Mesothelial cell of epicardium (in vitro differentiated cells): ENCODE measurements at regions not wholly inside any gene's neighbourhood (a gene's known extent, or its start where the extent isn't known, plus 50 kb on each side); places are given as distances from the start of the nearest gene placed in this dataset.

ENCODE experiments used
- DNase-seq, 2 experiments: peaks; one replicate each; pipeline ENCODE4 v3.0.0; 2021; ENCODE audit warnings: low spot score in 2 of 2; ENCODE audit not compliant: unreplicated experiment in 2 of 2
- H3K27ac Mint-ChIP-seq: 2 replicates; pipeline ENCODE4 v1.8.0; 2021; ENCODE audit warnings: mixed read lengths
- H3K27me3 Mint-ChIP-seq: 2 replicates; pipeline ENCODE4 v1.8.0; 2021; ENCODE audit warnings: low read depth, mixed read lengths
- H3K36me3 Mint-ChIP-seq: 2 replicates; pipeline ENCODE4 v1.8.0; 2021; ENCODE audit warnings: mixed read lengths
- H3K4me1 Mint-ChIP-seq: 2 replicates; pipeline ENCODE4 v1.8.0; 2021; ENCODE audit warnings: mixed read lengths
- H3K4me3 Mint-ChIP-seq: 2 replicates; pipeline ENCODE4 v1.8.0; 2021; ENCODE audit warnings: mild to moderate bottlenecking, moderate library complexity, mixed read lengths
- H3K9me3 Mint-ChIP-seq: 2 replicates; pipeline ENCODE4 v1.8.0; 2021; ENCODE audit warnings: mixed read lengths
- TF ChIP-seq, protein P1 (sequence below): fragments of 200-600 bp; sonication (generic); IDR thresholded peaks from one replicate; pipeline ENCODE4 v1.5.0; 2021; ENCODE audit warnings: antibody characterized with exemption; ENCODE audit not compliant: unreplicated experiment

DNA sequence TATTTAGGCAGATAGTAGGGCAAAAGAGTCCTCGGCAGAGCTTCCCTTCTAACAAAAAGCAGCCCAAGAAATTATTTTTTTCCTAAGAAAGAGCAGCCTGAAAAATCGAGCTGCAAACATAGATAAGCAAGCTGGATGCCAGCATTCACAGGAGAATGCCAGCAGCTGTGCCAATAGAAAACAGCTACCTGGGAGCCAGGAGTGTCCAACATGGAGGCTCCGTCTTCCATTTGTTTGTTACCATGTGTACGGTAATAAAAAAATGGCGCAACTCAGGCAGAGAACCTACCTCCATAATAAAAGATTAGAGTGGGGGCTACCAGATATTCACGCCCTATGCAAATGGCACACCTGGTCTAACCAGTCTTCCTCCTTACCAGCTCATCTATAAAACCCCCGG is 77.6 kb upstream of the IPO5 start:
- no peak overlapping the region for H3K27ac Mint-ChIP-seq
- peaks cover 19% of the 10 kb centered on the region for H3K4me1 Mint-ChIP-seq
- no peaks in the 10 kb centered on the region for H3K27me3 Mint-ChIP-seq
- DNase-seq, result no peak
- no peaks in the 10 kb centered on the region for H3K9me3 Mint-ChIP-seq
- no peaks in the 10 kb centered on the region for H3K36me3 Mint-ChIP-seq
- TF ChIP-seq, protein P1, sequence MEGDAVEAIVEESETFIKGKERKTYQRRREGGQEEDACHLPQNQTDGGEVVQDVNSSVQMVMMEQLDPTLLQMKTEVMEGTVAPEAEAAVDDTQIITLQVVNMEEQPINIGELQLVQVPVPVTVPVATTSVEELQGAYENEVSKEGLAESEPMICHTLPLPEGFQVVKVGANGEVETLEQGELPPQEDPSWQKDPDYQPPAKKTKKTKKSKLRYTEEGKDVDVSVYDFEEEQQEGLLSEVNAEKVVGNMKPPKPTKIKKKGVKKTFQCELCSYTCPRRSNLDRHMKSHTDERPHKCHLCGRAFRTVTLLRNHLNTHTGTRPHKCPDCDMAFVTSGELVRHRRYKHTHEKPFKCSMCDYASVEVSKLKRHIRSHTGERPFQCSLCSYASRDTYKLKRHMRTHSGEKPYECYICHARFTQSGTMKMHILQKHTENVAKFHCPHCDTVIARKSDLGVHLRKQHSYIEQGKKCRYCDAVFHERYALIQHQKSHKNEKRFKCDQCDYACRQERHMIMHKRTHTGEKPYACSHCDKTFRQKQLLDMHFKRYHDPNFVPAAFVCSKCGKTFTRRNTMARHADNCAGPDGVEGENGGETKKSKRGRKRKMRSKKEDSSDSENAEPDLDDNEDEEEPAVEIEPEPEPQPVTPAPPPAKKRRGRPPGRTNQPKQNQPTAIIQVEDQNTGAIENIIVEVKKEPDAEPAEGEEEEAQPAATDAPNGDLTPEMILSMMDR, result no peak
- H3K4me3 Mint-ChIP-seq, result no peak overlapping the region

DNA sequence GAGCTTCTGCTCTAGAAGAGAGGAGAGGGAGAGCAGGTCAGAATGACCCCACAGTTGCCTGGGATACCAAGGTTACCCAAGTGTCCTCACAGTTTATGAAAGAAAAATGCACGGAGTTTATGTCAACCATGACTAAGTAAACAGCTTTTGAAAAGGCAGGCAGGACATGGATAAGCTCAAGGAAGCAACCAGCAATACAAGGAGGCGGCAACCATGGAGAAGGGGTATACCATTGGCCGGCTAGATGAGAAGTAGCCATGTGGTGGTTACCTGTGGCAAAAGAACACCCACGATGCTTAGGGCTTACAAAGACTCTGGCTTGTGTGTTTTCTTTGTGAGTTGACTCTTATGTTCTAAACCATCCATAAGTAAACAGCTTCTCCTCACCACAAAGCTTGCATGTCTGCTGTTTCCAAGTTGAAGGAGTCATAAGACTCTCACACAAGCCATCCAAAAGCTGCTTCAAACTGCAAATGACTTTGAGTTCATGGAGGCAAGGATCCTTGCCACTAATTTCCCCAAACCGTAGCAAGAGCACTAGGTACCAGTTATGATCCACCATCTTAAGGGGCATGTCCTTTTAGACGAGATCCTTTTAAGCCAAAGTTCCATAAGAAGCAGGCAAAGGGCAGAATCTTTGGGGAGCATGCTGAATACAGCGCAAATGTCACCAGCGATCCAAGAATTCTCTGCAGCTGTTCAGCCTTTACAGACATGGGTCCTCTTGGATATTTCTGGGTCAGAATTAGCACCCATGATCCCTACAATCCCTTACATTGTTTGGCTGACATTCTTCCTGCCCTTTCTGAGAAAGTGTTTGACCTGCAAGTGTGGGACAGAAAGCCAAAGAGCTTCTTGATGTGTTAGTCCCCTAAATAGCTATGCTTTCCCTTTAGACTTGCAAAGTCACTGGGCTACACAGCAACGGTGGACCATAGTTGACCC is 74.8 kb upstream of the IPO5 start:
- Mint-ChIP-seq H3K27me3 (no peaks in the 10 kb centered on the region), H3K27ac (no peak overlapping the region)

DNA sequence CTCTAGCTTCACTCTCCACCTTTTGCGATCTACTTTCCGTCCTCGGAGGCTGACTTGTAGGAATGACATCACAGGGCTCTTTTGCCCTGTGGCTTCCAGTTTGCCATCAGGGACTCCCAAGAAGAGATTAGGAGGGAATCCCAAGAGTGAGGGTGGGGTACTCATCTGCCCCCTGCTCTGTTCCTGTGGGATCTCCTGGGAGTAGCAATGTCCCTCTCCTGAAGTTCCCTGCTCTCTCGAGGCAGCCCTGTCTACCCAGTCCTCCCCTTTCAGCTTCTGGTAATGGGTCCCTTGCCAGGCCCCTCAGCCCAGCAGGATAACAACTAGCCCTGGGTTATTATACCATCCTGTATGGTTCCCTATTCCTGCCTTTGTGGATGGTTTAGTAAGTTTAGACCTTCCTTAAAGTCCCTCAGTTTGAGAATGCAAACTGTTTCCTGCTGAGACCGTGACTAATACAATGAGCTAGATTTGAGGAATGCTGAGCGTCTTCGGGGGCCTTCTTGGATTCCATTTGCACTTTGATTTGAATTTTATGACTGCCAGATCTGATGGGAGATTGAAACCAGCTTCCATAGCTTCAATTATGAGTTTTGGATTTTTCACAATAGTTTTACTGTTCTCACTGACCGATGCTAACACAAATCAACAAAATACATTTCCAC is 73.7 kb upstream of the IPO5 start:
- no peak overlapping the region for H3K4me3 Mint-ChIP-seq
- no peaks in the 10 kb centered on the region for H3K36me3 Mint-ChIP-seq
- TF ChIP-seq, protein P1, result no peak
- no peaks in the 10 kb centered on the region for H3K9me3 Mint-ChIP-seq
- DNase-seq, result no peak
- no peaks in the 10 kb centered on the region for H3K27me3 Mint-ChIP-seq
- H3K27ac Mint-ChIP-seq, result peak overlapping the region; percentile 33
- H3K4me1 Mint-ChIP-seq, result peaks cover 33% of the 10 kb centered on the region

More for the DNA sequence above, 74.8 kb upstream of the IPO5 start:
- Mint-ChIP-seq H3K4me1 (peaks cover 33% of the 10 kb centered on the region), H3K4me3 (no peak overlapping the region), H3K36me3 (no peaks in the 10 kb centered on the region), H3K9me3 (no peaks in the 10 kb centered on the region)
- TF ChIP-seq, protein P1, result no peak
- no peak for DNase-seq

- H3K4me3 Mint-ChIP-seq, result no peak overlapping the region
- H3K27ac Mint-ChIP-seq, result peak overlapping the region; percentile 33
- H3K4me1 Mint-ChIP-seq, result peaks cover 32% of the 10 kb centered on the region
- H3K36me3 Mint-ChIP-seq, result no peaks in the 10 kb centered on the region
- no peaks in the 10 kb centered on the region for H3K9me3 Mint-ChIP-seq
- TF ChIP-seq, protein P1, result no peak
- no peak for DNase-seq
- no peaks in the 10 kb centered on the region for H3K27me3 Mint-ChIP-seq
These were observed 73.2 kb upstream of the IPO5 start for GRCh38 chr13:97880311-97880675.

- no peak for DNase-seq
- H3K27me3 Mint-ChIP-seq, result no peaks in the 10 kb centered on the region
- no peak overlapping the region for H3K27ac Mint-ChIP-seq
- H3K4me1 Mint-ChIP-seq, result peaks cover 32% of the 10 kb centered on the region
- no peaks in the 10 kb centered on the region for H3K36me3 Mint-ChIP-seq
- TF ChIP-seq, protein P1, result no peak
- H3K4me3 Mint-ChIP-seq, result no peak overlapping the region
- H3K9me3 Mint-ChIP-seq, result peaks cover 4% of the 10 kb centered on the region
These were observed 71.9 kb upstream of the IPO5 start for GRCh38 chr13:97881556-97881955.
